Trophoblast cell (in vitro differentiated cells and primary cell): ENCODE measurements at regions not wholly inside any gene's neighbourhood (a gene's known extent, or its start where the extent isn't known, plus 50 kb on each side); places are given as distances from the start of the nearest gene placed in this dataset.

Source experiments
- DNase-seq, 2 donors: peaks; one replicate each; pipeline ENCODE4 v3.0.0-alpha.2; 2016
- H2AFZ ChIP-seq: 2 replicates; pipeline ENCODE4 v1.6.1; 2013; ENCODE audit warnings: low read length, moderate library complexity, mild to moderate bottlenecking; ENCODE audit not compliant: insufficient read depth, poor library complexity
- H2AK5ac ChIP-seq: 2 replicates; pipeline ENCODE4 v1.6.1; 2013; ENCODE audit warnings: mild to moderate bottlenecking, low read length
- H2BK120ac ChIP-seq: 2 replicates; pipeline ENCODE4 v1.6.1; 2013; ENCODE audit warnings: low read length, mild to moderate bottlenecking, moderate library complexity; ENCODE audit not compliant: insufficient read depth, poor library complexity
- H2BK12ac ChIP-seq: 2 replicates; pipeline ENCODE4 v1.6.1; 2013; ENCODE audit warnings: mild to moderate bottlenecking, low read length, moderate library complexity
- H2BK5ac ChIP-seq: 2 replicates; pipeline ENCODE4 v1.6.1; 2013; ENCODE audit warnings: low read length, low read depth, moderate library complexity, mild to moderate bottlenecking; ENCODE audit not compliant: poor library complexity
- H3K14ac ChIP-seq: 2 replicates; pipeline ENCODE4 v1.6.1; 2013; ENCODE audit warnings: mild to moderate bottlenecking, low read length
- H3K18ac ChIP-seq: 2 replicates; pipeline ENCODE4 v1.6.1; 2013; ENCODE audit warnings: mild to moderate bottlenecking, low read length
- H3K23ac ChIP-seq: 2 replicates; pipeline ENCODE4 v1.6.1; 2013; ENCODE audit warnings: low read length
- H3K27ac ChIP-seq: 2 replicates; pipeline ENCODE4 v1.5.1; 2013; ENCODE audit warnings: low read depth, mild to moderate bottlenecking, inconsistent platforms, low read length, moderate library complexity
- H3K27me3 ChIP-seq: 2 replicates; pipeline ENCODE4 v1.6.1; 2013; ENCODE audit warnings: inconsistent platforms, mild to moderate bottlenecking, low read length, moderate library complexity; ENCODE audit not compliant: insufficient read depth
- H3K36me3 ChIP-seq, 2 experiments: 1 replicate in 1 of 2; 2 replicates in 1 of 2; pipeline ENCODE4 v1.6.1; 2013; ENCODE audit warnings: low read length in 2 of 2, mild to moderate bottlenecking in 2 of 2, moderate library complexity in 1 of 2; ENCODE audit not compliant: insufficient read depth in 2 of 2, control insufficient read depth in 1 of 2
- H3K4ac ChIP-seq: 2 replicates; pipeline ENCODE4 v1.6.1; 2013; ENCODE audit warnings: low read depth, mild to moderate bottlenecking, low read length, moderate library complexity
- H3K4me1 ChIP-seq, 2 experiments: 1 replicate in 1 of 2; 2 replicates in 1 of 2; pipeline ENCODE4 v1.6.1; 2013; ENCODE audit warnings: low read length in 2 of 2, mild to moderate bottlenecking in 2 of 2, moderate library complexity in 1 of 2; ENCODE audit not compliant: insufficient read depth in 2 of 2, control insufficient read depth in 1 of 2
- H3K4me2 ChIP-seq: 2 replicates; pipeline ENCODE4 v1.6.1; 2013; ENCODE audit warnings: inconsistent platforms, mild to moderate bottlenecking, low read length, moderate library complexity
- H3K4me3 ChIP-seq: 2 replicates; pipeline ENCODE4 v1.5.1; 2013; ENCODE audit warnings: mild to moderate bottlenecking, low read depth, low read length, inconsistent platforms
- H3K79me1 ChIP-seq: one replicate; pipeline ENCODE4 v1.6.1; 2013; ENCODE audit warnings: low read length
- H3K79me2 ChIP-seq: 2 replicates; pipeline ENCODE4 v1.6.1; 2013; ENCODE audit warnings: low read length, mild to moderate bottlenecking; ENCODE audit not compliant: control insufficient read depth, insufficient read depth, poor library complexity
- H3K9ac ChIP-seq: 2 replicates; pipeline ENCODE4 v1.6.1; 2013; ENCODE audit warnings: mild to moderate bottlenecking, low read length
- H3K9me3 ChIP-seq: 2 replicates; pipeline ENCODE4 v1.6.1; 2013; ENCODE audit warnings: low read depth, mild to moderate bottlenecking, control low read depth, inconsistent platforms, low read length; ENCODE audit not compliant: insufficient read depth
- H4K12ac ChIP-seq: 2 replicates; pipeline ENCODE4 v1.6.1; 2013; ENCODE audit warnings: low read depth, mild to moderate bottlenecking, low read length, moderate library complexity
- H4K8ac ChIP-seq: 2 replicates; pipeline ENCODE4 v1.6.1; 2013; ENCODE audit warnings: low read depth, mild to moderate bottlenecking, low read length, moderate library complexity
- H4K91ac ChIP-seq: one replicate; pipeline ENCODE4 v1.6.1; 2013; ENCODE audit warnings: low read depth, mild to moderate bottlenecking, low read length, moderate library complexity
- WGBS: extraction: QIAGEN DNeasy Blood & Tissue Kit; methylation state at CpG from one replicate; pipeline ENCODE4 v1.1.7; 2013; ENCODE audit warnings: missing lambda C conversion rate; ENCODE audit not compliant: insufficient read length, insufficient coverage; ENCODE audit errors: extremely low coverage; 5-methylcytosine and 5-hydroxymethylcytosine counted together

- Histone ChIP-seq H3K23ac (no peak overlapping the region), H3K79me2 (no peaks in the 10 kb centered on the region), H3K79me1 (no peaks in the 10 kb centered on the region), H3K27ac (no peak overlapping the region), H3K36me3 (no peaks in the 10 kb centered on the region), H4K12ac (no peak overlapping the region), H3K14ac (no peak overlapping the region), H3K27me3 (no peaks in the 10 kb centered on the region), H3K4me2 (no peak overlapping the region), H3K4me1 (no peaks in the 10 kb centered on the region), H2BK12ac (no peak overlapping the region), H2BK120ac (no peak overlapping the region), H2AK5ac (no peak overlapping the region), H4K8ac (no peak overlapping the region), H4K91ac (no peak overlapping the region), H3K9me3 (peaks cover 29% of the 10 kb centered on the region), H2AFZ (no peak overlapping the region), H3K4ac (no peak overlapping the region), H2BK5ac (no peak overlapping the region), H3K18ac (no peak overlapping the region), H3K9ac (no peak overlapping the region), H3K4me3 (no peak overlapping the region)
- WGBS = no CpG with 5 or more reads among the region's 7 CpGs
- DNase-seq = no peak
These were observed 258.6 kb downstream of the GLRX3 start for GRCh38 chr10:130394832-130395231.

- no peak overlapping the region for H3K14ac ChIP-seq
- no peaks in the 10 kb centered on the region for H3K4me1 ChIP-seq
- no peak overlapping the region for H3K4me3 ChIP-seq
- no peak overlapping the region for H2BK12ac ChIP-seq
- no peaks in the 10 kb centered on the region for H3K79me2 ChIP-seq
- no peaks in the 10 kb centered on the region for H3K27me3 ChIP-seq
- no peak overlapping the region for H4K12ac ChIP-seq
- no peak overlapping the region for H4K8ac ChIP-seq
- H4K91ac ChIP-seq = no peak overlapping the region
- no peak overlapping the region for H3K4ac ChIP-seq
- H2AFZ ChIP-seq = no peak overlapping the region
- H3K27ac ChIP-seq = no peak overlapping the region
- H3K79me1 ChIP-seq = no peaks in the 10 kb centered on the region
- no CpG with 5 or more reads among the region's 7 CpGs for WGBS
- no peak overlapping the region for H3K23ac ChIP-seq
- no peak overlapping the region for H2AK5ac ChIP-seq
- H3K9ac ChIP-seq = no peak overlapping the region
- H3K4me2 ChIP-seq = no peak overlapping the region
- H2BK5ac ChIP-seq = no peak overlapping the region
- H3K36me3 ChIP-seq = no peaks in the 10 kb centered on the region
- no peak for DNase-seq
- H3K9me3 ChIP-seq = peaks cover 28% of the 10 kb centered on the region
- no peak overlapping the region for H2BK120ac ChIP-seq
- H3K18ac ChIP-seq = no peak overlapping the region
These were observed 259.2 kb downstream of the GLRX3 start for GRCh38 chr10:130395248-130395936.

GRCh38 chr10:130396044-130396443, 259.9 kb downstream of the GLRX3 start:
- no peak overlapping the region for H2BK5ac ChIP-seq
- H3K9ac ChIP-seq = no peak overlapping the region
- no peak overlapping the region for H3K4me2 ChIP-seq
- H2AFZ ChIP-seq = no peak overlapping the region
- no peak overlapping the region for H2AK5ac ChIP-seq
- no peak overlapping the region for H2BK120ac ChIP-seq
- no peak overlapping the region for H3K4ac ChIP-seq
- no peak overlapping the region for H3K4me3 ChIP-seq
- H4K8ac ChIP-seq = no peak overlapping the region
- H3K79me1 ChIP-seq = no peaks in the 10 kb centered on the region
- H2BK12ac ChIP-seq = no peak overlapping the region
- no peak overlapping the region for H3K18ac ChIP-seq
- no peaks in the 10 kb centered on the region for H3K36me3 ChIP-seq
- H4K91ac ChIP-seq = no peak overlapping the region
- H4K12ac ChIP-seq = no peak overlapping the region
- no peaks in the 10 kb centered on the region for H3K79me2 ChIP-seq
- WGBS = no CpG with 5 or more reads among the region's 5 CpGs
- no peaks in the 10 kb centered on the region for H3K4me1 ChIP-seq
- H3K23ac ChIP-seq = no peak overlapping the region
- DNase-seq = no peak
- H3K14ac ChIP-seq = no peak overlapping the region
- H3K27me3 ChIP-seq = no peaks in the 10 kb centered on the region
- no peak overlapping the region for H3K27ac ChIP-seq
- peaks cover 27% of the 10 kb centered on the region for H3K9me3 ChIP-seq

GRCh38 chr10:130398090-130398994, 262.2 kb downstream of the GLRX3 start:
- Histone ChIP-seq H3K4me2 (no peak overlapping the region), H3K18ac (no peak overlapping the region), H4K91ac (no peak overlapping the region), H2AFZ (no peak overlapping the region), H4K8ac (no peak overlapping the region), H3K4ac (no peak overlapping the region), H2BK120ac (no peak overlapping the region), H2BK5ac (no peak overlapping the region), H2BK12ac (no peak overlapping the region), H3K36me3 (no peaks in the 10 kb centered on the region), H3K27me3 (no peaks in the 10 kb centered on the region), H3K79me2 (no peaks in the 10 kb centered on the region), H3K4me1 (no peaks in the 10 kb centered on the region), H3K9me3 (peaks cover 19% of the 10 kb centered on the region), H3K23ac (no peak overlapping the region), H3K27ac (no peak overlapping the region), H3K4me3 (no peak overlapping the region), H4K12ac (no peak overlapping the region), H3K14ac (no peak overlapping the region), H3K9ac (no peak overlapping the region), H2AK5ac (no peak overlapping the region), H3K79me1 (no peaks in the 10 kb centered on the region)
- no peak for DNase-seq
- WGBS = no CpG with 5 or more reads among the region's 15 CpGs
